Hematopoietic multipotent progenitor cell treated with erythropoietin and hydrocortisone succinate and interleukin-3 and kit ligand, for 6 days (in vitro differentiated cells): ENCODE measurements at regions not wholly inside any gene's neighbourhood (a gene's known extent, or its start where the extent isn't known, plus 50 kb on each side); places are given as distances from the start of the nearest gene placed in this dataset.
"Not testable (repeated sequence)": the region's sequence is repeated elsewhere in the genome, so short reads cannot be mapped to it uniquely, and the experiment has no call there.

Experiments used
- DNase-seq: peaks from one replicate; pipeline ENCODE4 v3.0.0-alpha.2; 2015

GRCh38 chr1:102174259-102174863 is 177.6 kb upstream of the OLFM3 start:
- DNase-seq: peak; percentile 43

- no peak for DNase-seq
Measured at GRCh38 chr1:102172200-102172599, 175.5 kb upstream of the OLFM3 start.

DNA sequence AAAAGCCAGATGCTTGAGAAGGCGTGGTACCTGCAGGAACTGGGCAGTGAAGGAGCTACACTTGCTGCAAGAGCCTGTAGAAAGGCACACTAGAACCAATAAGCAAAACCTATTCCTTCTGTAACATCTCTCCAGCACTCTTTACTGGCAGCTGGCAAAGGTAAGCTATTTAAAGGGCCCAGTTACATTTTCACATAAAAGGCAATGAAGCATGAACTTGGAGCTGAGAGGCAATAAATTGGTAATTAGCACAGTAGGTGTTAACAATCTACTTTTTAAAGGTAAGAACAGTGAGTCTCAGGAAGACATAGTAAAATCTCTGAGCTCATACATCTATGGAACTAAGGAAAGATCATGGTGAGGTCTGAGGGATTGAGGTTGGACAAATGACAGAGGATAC is 167.1 kb upstream of the OLFM3 start:
- DNase-seq: no peak

DNA sequence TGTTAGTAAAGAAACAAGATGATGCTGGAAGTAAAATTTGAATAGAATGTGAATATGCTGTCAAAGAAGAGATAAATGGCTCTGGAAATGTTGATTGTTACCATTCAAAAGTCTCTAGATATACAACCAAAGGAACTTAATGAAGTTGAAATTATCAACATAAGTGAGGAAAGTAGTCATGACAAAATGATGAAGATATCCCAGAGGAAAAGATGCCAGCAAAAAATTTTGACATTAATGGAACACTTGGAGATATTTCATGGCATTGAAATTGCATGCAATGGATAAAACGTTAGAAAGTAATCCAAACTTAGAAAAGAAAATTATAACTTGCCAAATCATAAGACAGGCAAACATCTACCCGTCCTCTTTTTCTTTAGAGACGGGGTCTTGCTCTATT is 154.5 kb upstream of the OLFM3 start:
- no peak for DNase-seq

DNA sequence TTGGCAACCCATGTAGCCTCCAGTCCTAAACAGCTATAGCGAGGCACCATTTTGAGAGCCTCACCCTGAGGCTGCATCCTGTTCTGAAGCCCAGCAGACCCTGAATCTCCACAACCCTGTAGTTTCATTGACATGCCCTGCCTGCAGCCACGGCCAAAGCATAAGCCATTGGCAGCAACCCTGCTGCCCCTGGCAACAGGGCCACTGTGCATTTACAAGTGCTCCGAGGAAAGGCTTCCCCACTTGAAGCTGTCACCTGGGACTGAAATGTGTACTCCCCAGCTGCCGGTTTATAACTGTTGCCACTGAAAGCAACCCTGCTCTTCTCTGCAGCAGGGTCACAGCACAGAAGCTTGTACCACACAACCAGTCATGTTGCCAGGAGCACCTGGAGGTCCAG is 124.2 kb upstream of the OLFM3 start:
- no peak for DNase-seq

- DNase-seq: no peak
Measured at GRCh38 chr1:102118150-102118549, 121.4 kb upstream of the OLFM3 start.

- DNase-seq: no peak
Measured at GRCh38 chr1:102110586-102110985, 113.9 kb upstream of the OLFM3 start.

- not testable (repeated sequence) for DNase-seq
Measured at GRCh38 chr1:102109493-102109892, 112.8 kb upstream of the OLFM3 start.

- DNase-seq: no peak
Measured at GRCh38 chr1:102107441-102107840, 110.7 kb upstream of the OLFM3 start.

DNA sequence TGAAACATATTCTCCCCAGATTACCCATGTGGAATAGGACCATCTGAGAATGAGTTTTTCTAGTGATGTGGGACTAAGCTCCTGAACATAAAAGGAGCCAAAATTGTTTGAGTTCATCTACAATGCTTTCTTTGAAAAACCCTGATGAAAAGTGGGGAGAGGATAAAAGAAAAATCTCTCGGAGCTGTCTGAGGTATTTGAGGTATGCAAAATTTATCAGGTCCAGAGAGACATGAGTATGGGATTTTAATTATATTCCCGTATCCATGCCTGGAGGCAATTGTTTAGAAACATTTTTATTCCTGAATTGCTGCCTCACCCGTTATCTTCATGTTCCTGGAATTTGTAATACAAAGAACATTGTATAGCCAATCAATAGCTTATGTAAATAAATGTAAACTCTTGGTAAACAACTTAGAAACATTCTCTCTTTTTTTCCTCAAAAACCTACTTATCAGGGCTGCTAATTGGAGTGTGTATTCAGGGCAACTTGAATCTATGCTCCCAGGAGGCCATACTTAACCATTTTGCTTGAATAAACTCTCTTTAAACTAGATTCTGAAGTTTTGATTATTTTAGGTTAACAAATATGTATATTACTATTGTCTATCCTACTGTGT is 109.3 kb upstream of the OLFM3 start:
- no peak for DNase-seq

GRCh38 chr1:102103646-102104045 is 106.9 kb upstream of the OLFM3 start:
- DNase-seq: no peak

GRCh38 chr1:102102276-102102780 is 105.6 kb upstream of the OLFM3 start:
- no peak for DNase-seq

DNA sequence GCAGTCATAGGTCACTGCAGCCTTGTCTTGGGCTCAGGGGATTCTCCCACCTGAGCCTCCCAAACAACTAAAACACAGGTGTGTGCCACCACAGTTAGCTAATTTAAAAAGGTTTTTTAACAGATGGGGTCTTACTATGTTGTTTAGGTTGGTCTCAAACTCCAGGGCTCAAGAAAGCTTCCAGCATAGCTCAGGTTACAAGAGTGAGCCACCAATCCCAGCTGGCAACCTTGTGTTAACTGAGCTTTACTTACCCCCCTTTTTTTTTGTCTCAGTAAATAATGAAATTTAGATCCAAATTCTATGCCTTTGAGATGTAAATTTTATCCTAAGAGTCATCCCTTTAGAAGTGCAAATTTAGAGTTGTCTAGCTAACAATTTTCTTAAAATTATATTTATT is 103.9 kb upstream of the OLFM3 start:
- DNase-seq: no peak

DNA sequence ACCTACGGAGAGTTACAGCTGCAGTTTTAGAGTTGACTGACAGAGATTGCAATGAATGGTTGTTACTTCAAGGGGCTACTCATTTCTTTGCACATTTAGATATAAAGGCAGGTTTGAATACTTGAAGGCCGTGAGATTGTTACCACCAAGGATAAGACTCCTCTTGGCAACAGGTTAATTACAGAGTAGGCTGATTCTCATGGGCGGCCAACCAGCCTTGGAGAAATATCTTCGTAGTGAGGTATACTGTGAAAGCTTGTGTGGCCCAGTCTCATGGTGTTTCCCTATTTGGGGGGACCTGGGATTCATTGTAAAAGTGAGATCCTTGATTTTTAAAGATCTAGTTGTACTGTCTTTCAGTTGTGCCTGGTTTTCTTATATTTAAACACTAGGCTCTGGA is 103.2 kb upstream of the OLFM3 start:
- no peak for DNase-seq

- no peak for DNase-seq
Measured at GRCh38 chr1:102098536-102098935, 101.8 kb upstream of the OLFM3 start.

GRCh38 chr1:102098081-102098480 is 101.4 kb upstream of the OLFM3 start:
- DNase-seq: no peak

DNA sequence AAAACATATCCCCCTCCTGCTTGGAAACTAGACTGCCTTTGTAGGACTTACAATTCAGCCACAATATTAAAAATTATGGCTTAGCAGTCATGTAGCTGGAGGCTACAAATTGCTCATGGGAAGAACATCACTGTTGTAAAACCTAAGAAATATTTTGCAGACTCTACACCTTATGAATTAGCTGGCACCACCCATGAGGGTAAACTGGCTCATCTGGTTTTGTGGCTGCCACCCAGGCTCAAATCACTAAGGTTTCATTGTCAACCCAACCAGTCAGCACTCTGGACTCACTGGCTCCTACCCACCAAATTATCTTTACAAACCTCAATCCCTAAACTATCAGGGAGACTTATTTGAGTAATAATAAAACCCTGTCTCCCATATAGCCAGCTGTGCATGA is 100.7 kb upstream of the OLFM3 start:
- no peak for DNase-seq

- DNase-seq: no peak
Measured at GRCh38 chr1:102096162-102096561, 99.4 kb upstream of the OLFM3 start.

DNA sequence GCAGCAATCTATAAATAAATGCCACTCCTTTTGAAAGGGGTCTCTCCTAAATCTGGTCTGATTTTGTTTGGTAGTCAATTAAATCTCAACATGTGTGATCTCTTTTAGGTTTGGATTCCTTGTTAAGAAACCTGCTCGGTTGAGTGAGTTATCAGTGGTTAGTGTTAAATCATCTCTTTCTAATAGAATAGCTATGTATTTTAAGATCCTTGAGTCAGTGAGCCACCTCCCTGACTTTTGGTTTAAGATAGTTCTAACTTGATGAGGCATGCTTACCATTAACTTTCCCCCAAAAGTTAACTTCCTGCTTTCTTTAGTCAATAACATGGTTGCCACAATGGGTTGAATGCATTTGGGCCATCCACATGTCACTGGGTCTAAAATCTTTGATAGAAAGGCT is 93.1 kb upstream of the OLFM3 start:
- DNase-seq: no peak

DNA sequence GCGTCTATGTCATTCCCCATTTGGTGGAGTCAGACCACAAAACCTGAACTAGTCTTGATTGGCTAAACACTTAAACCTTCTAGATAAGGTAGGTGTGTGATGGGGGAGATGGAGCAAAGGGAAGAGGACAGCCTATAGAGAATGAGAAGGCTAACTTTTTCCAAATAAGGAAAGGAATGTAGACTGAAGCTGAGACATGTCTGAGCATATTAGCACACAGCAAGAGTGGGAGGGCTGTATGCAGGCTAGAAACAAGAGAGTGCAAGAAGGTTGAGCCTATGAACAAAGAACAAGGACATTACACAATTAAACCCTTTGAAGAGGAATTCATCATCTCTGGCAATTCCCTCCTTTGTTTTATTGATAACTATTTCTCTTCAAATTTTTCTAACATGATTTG is 89.2 kb upstream of the OLFM3 start:
- DNase-seq: no peak

- no peak for DNase-seq
Measured at GRCh38 chr1:102084771-102085535, 88.2 kb upstream of the OLFM3 start.

DNA sequence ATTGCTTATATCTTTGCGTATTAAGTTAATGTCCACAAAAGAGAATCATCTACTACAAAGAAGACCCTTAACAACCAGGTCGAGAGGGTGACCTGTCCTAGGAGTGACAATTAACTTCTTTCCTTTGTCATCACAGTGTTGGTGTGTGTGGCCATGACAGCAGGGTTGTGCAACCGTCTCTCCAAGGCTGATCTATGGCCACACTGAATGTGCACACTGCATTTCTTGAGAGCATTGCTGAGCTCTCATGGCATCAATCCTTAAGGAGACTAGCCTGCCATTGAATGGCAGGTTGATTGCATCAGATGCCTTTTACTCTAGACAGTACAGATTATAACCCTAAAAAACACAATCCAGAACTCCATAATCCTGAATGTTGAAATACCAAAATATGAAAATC is 86.5 kb upstream of the OLFM3 start:
- no peak for DNase-seq

- no peak for DNase-seq
Measured at GRCh38 chr1:102074874-102075273, 78.1 kb upstream of the OLFM3 start.

DNA sequence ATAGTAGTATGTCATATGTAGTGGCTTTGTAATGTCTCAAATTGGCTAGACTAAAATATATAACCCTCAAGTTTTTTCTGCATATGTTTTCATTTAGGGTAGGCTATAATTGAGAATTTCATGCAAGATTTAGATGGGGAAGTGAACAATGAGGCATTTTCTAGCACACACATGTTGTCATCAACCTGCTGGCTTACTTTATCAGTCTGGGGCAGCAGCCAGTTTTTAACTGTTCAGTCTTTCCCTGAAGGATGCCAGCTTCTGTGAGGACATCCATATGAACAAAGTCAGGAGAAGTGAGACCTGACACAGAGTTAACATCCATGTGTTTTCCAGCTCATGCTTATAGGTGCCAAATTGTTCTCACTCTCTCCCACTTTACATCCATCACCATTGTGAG is 74.7 kb upstream of the OLFM3 start:
- DNase-seq: no peak
